Activated naive CD8-positive, alpha-beta T cell treated with anti-CD3 and anti-CD28 coated beads, Interleukin-2, amount 50 U/mL, for 16 hours (primary cell): ENCODE measurements at regions not wholly inside any gene's neighbourhood (a gene's known extent, or its start where the extent isn't known, plus 50 kb on each side); places are given as distances from the start of the nearest gene placed in this dataset.

ENCODE experiments used
- DNase-seq: peaks from one replicate; pipeline ENCODE4 v3.0.0-alpha.2; 2020; ENCODE audit warnings: low read depth, low spot score

GRCh38 chr3:110210086-110210660, 861.4 kb upstream of the NECTIN3 start:
- no peak for DNase-seq

- DNase-seq, result no peak
Measured at GRCh38 chr3:110226645-110227044, 845.0 kb upstream of the NECTIN3 start.

- no peak for DNase-seq
Measured at GRCh38 chr3:110227991-110228390, 843.6 kb upstream of the NECTIN3 start.

GRCh38 chr3:110234831-110235230, 836.8 kb upstream of the NECTIN3 start:
- no peak for DNase-seq

GRCh38 chr3:110236976-110237610, 834.5 kb upstream of the NECTIN3 start:
- no peak for DNase-seq

- no peak for DNase-seq
Measured at GRCh38 chr3:110243081-110243480, 828.5 kb upstream of the NECTIN3 start.

- no peak for DNase-seq
Measured at GRCh38 chr3:110246796-110247376, 824.7 kb upstream of the NECTIN3 start.

- no peak for DNase-seq
Measured at GRCh38 chr3:110248666-110249065, 823.0 kb upstream of the NECTIN3 start.

GRCh38 chr3:110253794-110254193, 817.8 kb upstream of the NECTIN3 start:
- DNase-seq, result no peak

GRCh38 chr3:110254591-110254990, 817.0 kb upstream of the NECTIN3 start:
- no peak for DNase-seq

- DNase-seq, result no peak
Measured at GRCh38 chr3:110261141-110261540, 810.5 kb upstream of the NECTIN3 start.

GRCh38 chr3:110262896-110263295, 808.7 kb upstream of the NECTIN3 start:
- no peak for DNase-seq

- DNase-seq, result no peak
Measured at GRCh38 chr3:110265302-110265701, 806.3 kb upstream of the NECTIN3 start.

- no peak for DNase-seq
Measured at GRCh38 chr3:110267304-110267845, 804.2 kb upstream of the NECTIN3 start.

GRCh38 chr3:110272525-110272924, 799.1 kb upstream of the NECTIN3 start:
- DNase-seq, result no peak

GRCh38 chr3:110291886-110292501, 779.6 kb upstream of the NECTIN3 start:
- DNase-seq, result no peak

GRCh38 chr3:110293660-110294059, 778.0 kb upstream of the NECTIN3 start:
- no peak for DNase-seq

GRCh38 chr3:110296885-110297284, 774.7 kb upstream of the NECTIN3 start:
- DNase-seq, result no peak

GRCh38 chr3:110301781-110302180, 769.8 kb upstream of the NECTIN3 start:
- DNase-seq, result no peak

GRCh38 chr3:110307065-110307809, 764.4 kb upstream of the NECTIN3 start:
- DNase-seq, result no peak

GRCh38 chr3:110311541-110311940, 760.1 kb upstream of the NECTIN3 start:
- no peak for DNase-seq
